Activated B cell treated with CpG ODN at 0.5 μM for 24 hours (primary cell): ENCODE measurements at regions not wholly inside any gene's neighbourhood (a gene's known extent, or its start where the extent isn't known, plus 50 kb on each side); places are given as distances from the start of the nearest gene placed in this dataset.

Experiments used
- ATAC-seq: fragments of 200-7000 bp; cut with Tn5 transposase; one replicate; pipeline ENCODE4 v1.10.0; 2021; ENCODE audit warnings: low read depth, mild to moderate bottlenecking, moderate library complexity
- CTCF ChIA-PET: fragments of 350-600 bp; sonication (Branson Sonifier 250); formaldehyde crosslinking; loops from one replicate; lab custom pipeline; 2021; ENCODE audit warnings: antibody characterized with exemption; lab: Charles Lee
- POLR2A ChIA-PET: fragments of 350-600 bp; sonication (Branson Sonifier 250); formaldehyde crosslinking; loops from one replicate; lab custom pipeline; 2021; ENCODE audit warnings: antibody characterized with exemption; lab: Charles Lee
- DNase-seq: peaks from one replicate; pipeline ENCODE4 v3.0.0; 2022
- H3K27ac Mint-ChIP-seq: one replicate; pipeline ENCODE4 v1.8.0; 2020; ENCODE audit warnings: mixed read lengths
- H3K27me3 Mint-ChIP-seq: one replicate; pipeline ENCODE4 v1.8.0; 2021; ENCODE audit warnings: mixed read lengths
- H3K36me3 Mint-ChIP-seq: one replicate; pipeline ENCODE4 v1.8.0; 2021; ENCODE audit warnings: low read depth, mixed read lengths
- H3K4me1 Mint-ChIP-seq: one replicate; pipeline ENCODE4 v1.8.0; 2021; ENCODE audit warnings: mixed read lengths
- H3K4me3 Mint-ChIP-seq: one replicate; pipeline ENCODE4 v1.8.0; 2020; ENCODE audit warnings: mild to moderate bottlenecking, mixed read lengths
- H3K9me3 Mint-ChIP-seq: one replicate; pipeline ENCODE4 v1.8.0; 2020; ENCODE audit warnings: mixed read lengths
- CTCF ChIP-seq: fragments of 200-600 bp; IDR thresholded peaks from one replicate; pipeline ENCODE4 v1.8.0; 2022; ENCODE audit warnings: antibody characterized with exemption, mild to moderate bottlenecking
- intact Hi-C: fragments of 100-400 bp; cut with micrococcal nuclease; formaldehyde crosslinking; loops from one replicate; pipeline ENCODE4 v1.15.1; 2024

- H3K9me3 Mint-ChIP-seq = no peaks in the 10 kb centered on the region
- POLR2A ChIA-PET = no interaction called here
Measured at GRCh38 chr18:77911971-77912605, 662.4 kb downstream of the GALR1 start.

GRCh38 chr18:77918730-77919129 lies 669.1 kb downstream of the GALR1 start:
- H3K36me3 Mint-ChIP-seq = no peaks in the 10 kb centered on the region
- no peaks in the 10 kb centered on the region for H3K4me1 Mint-ChIP-seq
- DNase-seq = no peak
- no peaks in the 10 kb centered on the region for H3K27me3 Mint-ChIP-seq
- intact Hi-C loops = no loop called here
- CTCF ChIA-PET = no interaction called here
- H3K27ac Mint-ChIP-seq = no peak overlapping the region
- H3K4me3 Mint-ChIP-seq = no peak overlapping the region
- POLR2A ChIA-PET = no interaction called here
- ATAC-seq = no peak
- TF ChIP-seq CTCF = no peak
- no peaks in the 10 kb centered on the region for H3K9me3 Mint-ChIP-seq

More at GRCh38 chr18:77911971-77912605, 662.4 kb downstream of the GALR1 start:
- DNase-seq = no peak
- CTCF ChIA-PET = no interaction called here
- Mint-ChIP-seq H3K27me3 (no peaks in the 10 kb centered on the region), H3K27ac (no peak overlapping the region), H3K4me1 (no peaks in the 10 kb centered on the region), H3K4me3 (no peak overlapping the region), H3K36me3 (no peaks in the 10 kb centered on the region)
- TF ChIP-seq CTCF = no peak
- intact Hi-C loops = no loop called here
- ATAC-seq = no peak

GRCh38 chr18:77919923-77920322 lies 670.3 kb downstream of the GALR1 start:
- no peak for ATAC-seq
- no peak overlapping the region for H3K4me3 Mint-ChIP-seq
- intact Hi-C loops = no loop called here
- ChIA-PET POLR2A (no interaction called here), CTCF (no interaction called here)
- DNase-seq = no peak
- no peaks in the 10 kb centered on the region for H3K9me3 Mint-ChIP-seq
- TF ChIP-seq CTCF = no peak
- no peaks in the 10 kb centered on the region for H3K4me1 Mint-ChIP-seq
- no peaks in the 10 kb centered on the region for H3K36me3 Mint-ChIP-seq
- H3K27me3 Mint-ChIP-seq = no peaks in the 10 kb centered on the region
- H3K27ac Mint-ChIP-seq = no peak overlapping the region

GRCh38 chr18:77935342-77935741 lies 685.7 kb downstream of the GALR1 start:
- Mint-ChIP-seq H3K36me3 (no peaks in the 10 kb centered on the region), H3K4me3 (no peak overlapping the region), H3K27me3 (no peaks in the 10 kb centered on the region), H3K4me1 (no peaks in the 10 kb centered on the region), H3K27ac (no peak overlapping the region), H3K9me3 (peaks cover 9% of the 10 kb centered on the region)
- ATAC-seq (no peak), DNase-seq (no peak)
- ChIA-PET POLR2A (no interaction called here), CTCF (no interaction called here)
- no peak for TF ChIP-seq CTCF
- intact Hi-C loops = no loop called here

- ChIA-PET CTCF (no interaction called here), POLR2A (no interaction called here)
- Mint-ChIP-seq H3K9me3 (peaks cover 4% of the 10 kb centered on the region), H3K27ac (no peak overlapping the region), H3K4me3 (no peak overlapping the region), H3K27me3 (no peaks in the 10 kb centered on the region), H3K36me3 (no peaks in the 10 kb centered on the region), H3K4me1 (no peaks in the 10 kb centered on the region)
- intact Hi-C loops = no loop called here
- DNase-seq = no peak
- ATAC-seq = no peak
- no peak for TF ChIP-seq CTCF
Measured at GRCh38 chr18:77940566-77940965, 690.9 kb downstream of the GALR1 start.
